ENCODE measurements at regions not wholly inside any gene's neighbourhood (a gene's known extent, or its start where the extent isn't known, plus 50 kb on each side); places are given as distances from the start of the nearest gene placed in this dataset.

GRCh38 chr9:19551124-19551929 lies 142.5 kb downstream of the ACER2 start:
- no peak for TF ChIP-seq SIN3A (IDR thresholded peaks at IDR 0.05; ENCODE audit: borderline replicate concordance, insufficient read depth, low read length)
- no peak for TF ChIP-seq POLR2AphosphoS5 (IDR thresholded peaks at IDR 0.05; ENCODE audit: low read depth, low read length)
- TF ChIP-seq FOXP2 (optimal IDR thresholded peaks at IDR 0.05; ENCODE audit: borderline replicate concordance, extremely low read depth, extremely low read length, insufficient read depth), result no peak
- no peak for TF ChIP-seq REST (IDR thresholded peaks at IDR 0.05; ENCODE audit: insufficient read depth in 1 of 2, low read depth in 2 of 2, low read length in 2 of 2)
- TF ChIP-seq TAF1 (IDR thresholded peaks at IDR 0.05; ENCODE audit: borderline replicate concordance, insufficient read depth, low read length), result no peak

DNA sequence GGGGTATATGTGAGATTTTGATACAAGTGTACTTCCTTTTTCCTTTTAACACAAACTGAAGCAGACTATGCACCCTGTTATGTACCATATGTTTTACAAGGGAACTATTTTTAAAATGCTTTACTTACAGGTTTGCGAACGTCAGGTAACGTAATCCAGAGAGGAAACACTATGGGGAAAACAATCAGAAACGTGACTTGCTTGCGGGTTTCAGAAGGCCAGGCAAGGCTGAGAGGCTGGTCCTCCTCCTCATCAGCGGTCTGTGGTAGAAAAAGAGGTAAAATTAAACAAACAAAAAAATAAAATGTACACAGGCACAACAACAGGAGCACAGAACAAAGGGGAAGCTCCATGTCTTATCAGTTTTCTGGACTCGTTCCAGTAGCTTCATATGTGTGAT lies 141.2 kb downstream of the ACER2 start:
- no peak for TF ChIP-seq TAF1 (IDR thresholded peaks at IDR 0.05; ENCODE audit: borderline replicate concordance, insufficient read depth, low read length)
- TF ChIP-seq REST (IDR thresholded peaks at IDR 0.05; ENCODE audit: insufficient read depth in 1 of 2, low read depth in 2 of 2, low read length in 2 of 2), result no peak
- no peak for TF ChIP-seq SIN3A (IDR thresholded peaks at IDR 0.05; ENCODE audit: borderline replicate concordance, insufficient read depth, low read length)

GRCh38 chr9:19533373-19533772 lies 124.6 kb downstream of the ACER2 start:
- TF ChIP-seq TAF1 (IDR thresholded peaks at IDR 0.05; ENCODE audit: borderline replicate concordance, insufficient read depth, low read length) (no peak), FOXP2 (optimal IDR thresholded peaks at IDR 0.05; ENCODE audit: borderline replicate concordance, extremely low read depth, extremely low read length, insufficient read depth) (no peak)

DNA sequence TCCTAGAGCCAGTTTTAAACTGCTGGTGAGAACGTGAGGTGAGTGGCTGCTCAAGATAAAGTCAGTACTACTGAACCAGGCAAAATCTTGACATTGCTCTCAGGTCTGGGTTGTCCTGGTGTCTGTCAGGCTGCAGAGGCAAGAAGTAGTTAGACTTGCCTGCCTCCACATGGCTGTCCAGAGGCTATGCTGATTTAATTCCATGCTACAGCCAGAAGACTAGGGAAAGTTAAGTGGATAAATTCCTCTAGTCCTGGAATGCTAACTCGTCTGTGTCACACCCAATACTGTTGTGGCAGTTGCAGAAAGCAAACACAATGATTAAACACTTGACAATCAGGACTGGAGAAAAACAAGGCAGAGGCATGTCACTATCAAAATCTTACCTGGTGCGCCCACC lies 118.9 kb downstream of the ACER2 start:
- TF ChIP-seq POLR2AphosphoS5 (IDR thresholded peaks at IDR 0.05; ENCODE audit: low read depth, low read length), result no peak
- TF ChIP-seq REST (IDR thresholded peaks at IDR 0.05; ENCODE audit: insufficient read depth in 1 of 2, low read depth in 2 of 2, low read length in 2 of 2), result no peak
- no peak for TF ChIP-seq FOXP2 (optimal IDR thresholded peaks at IDR 0.05; ENCODE audit: borderline replicate concordance, extremely low read depth, extremely low read length, insufficient read depth)
- TF ChIP-seq SIN3A (IDR thresholded peaks at IDR 0.05; ENCODE audit: borderline replicate concordance, insufficient read depth, low read length), result no peak
- TF ChIP-seq TAF1 (IDR thresholded peaks at IDR 0.05; ENCODE audit: borderline replicate concordance, insufficient read depth, low read length), result no peak

DNA sequence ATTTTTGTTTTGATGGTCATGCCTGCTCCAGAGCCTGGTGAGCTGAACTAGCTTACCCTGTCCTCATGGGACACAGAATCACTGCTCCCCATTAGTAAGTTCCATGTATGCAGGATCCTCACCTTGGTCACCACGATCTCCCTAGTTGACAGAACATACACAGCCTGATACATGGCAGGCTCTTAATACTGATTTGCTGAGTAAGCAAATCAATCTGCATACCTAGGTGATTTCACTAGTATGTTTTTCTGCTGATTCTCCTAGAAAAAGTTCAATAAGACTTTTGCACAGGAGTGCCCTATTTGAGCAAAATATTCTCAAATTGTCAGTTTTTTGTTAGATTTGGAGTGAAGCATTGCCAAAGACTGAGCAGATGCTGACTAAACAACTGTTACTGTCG lies 113.7 kb downstream of the ACER2 start:
- TF ChIP-seq REST (IDR thresholded peaks at IDR 0.05; ENCODE audit: insufficient read depth in 1 of 2, low read depth in 2 of 2, low read length in 2 of 2) (no peak), TAF1 (IDR thresholded peaks at IDR 0.05; ENCODE audit: borderline replicate concordance, insufficient read depth, low read length) (no peak), SIN3A (IDR thresholded peaks at IDR 0.05; ENCODE audit: borderline replicate concordance, insufficient read depth, low read length) (no peak)
